ENCODE measurements at regions not wholly inside any gene's neighbourhood (a gene's known extent, or its start where the extent isn't known, plus 50 kb on each side); places are given as distances from the start of the nearest gene placed in this dataset.
"Not testable (repeated sequence)": the region's sequence is repeated elsewhere in the genome, so short reads cannot be mapped to it uniquely, and the experiment has no call there.

GRCh38 chr6:71007298-71007697 lies 50.4 kb upstream of the B3GAT2 start:
- DNase-seq (ENCODE audit: low spot score); in situ Hi-C loops (cut with HindIII; ENCODE audit: low sequenced_read_pairs): not testable (repeated sequence)

GRCh38 chr6:71011871-71012371 lies 55.1 kb upstream of the B3GAT2 start:
- DNase-seq (ENCODE audit: low spot score), result no peak
- in situ Hi-C loops (cut with HindIII; ENCODE audit: low sequenced_read_pairs), result no loop called here

GRCh38 chr6:71012866-71013469 lies 56.1 kb upstream of the B3GAT2 start:
- in situ Hi-C loops (cut with HindIII; ENCODE audit: low sequenced_read_pairs), result no loop called here
- peak; percentile 67 for DNase-seq (ENCODE audit: low spot score)

- in situ Hi-C loops (cut with HindIII; ENCODE audit: low sequenced_read_pairs), result no loop called here
- no peak for DNase-seq (ENCODE audit: low spot score)
Observed at GRCh38 chr6:71015392-71015791, 58.5 kb upstream of the B3GAT2 start.

GRCh38 chr6:71028236-71028876 lies 71.5 kb upstream of the B3GAT2 start:
- in situ Hi-C loops (cut with HindIII; ENCODE audit: low sequenced_read_pairs), result no loop called here

GRCh38 chr6:71028877-71029252 lies 72.0 kb upstream of the B3GAT2 start:
- no peak for DNase-seq (ENCODE audit: low spot score)
- in situ Hi-C loops (cut with HindIII; ENCODE audit: low sequenced_read_pairs), result no loop called here

More at GRCh38 chr6:71028236-71028876, 71.5 kb upstream of the B3GAT2 start:
- DNase-seq (ENCODE audit: low spot score), result peak; percentile 28

GRCh38 chr6:71029555-71029954 lies 72.7 kb upstream of the B3GAT2 start:
- in situ Hi-C loops (cut with HindIII; ENCODE audit: low sequenced_read_pairs), result no loop called here
- DNase-seq (ENCODE audit: low spot score), result no peak

- in situ Hi-C loops (cut with HindIII; ENCODE audit: low sequenced_read_pairs), result no loop called here
- no peak for DNase-seq (ENCODE audit: low spot score)
Observed at GRCh38 chr6:71031912-71032311, 75.1 kb upstream of the B3GAT2 start.

GRCh38 chr6:71033171-71033570 lies 76.3 kb upstream of the B3GAT2 start:
- no peak for DNase-seq (ENCODE audit: low spot score)
- in situ Hi-C loops (cut with HindIII; ENCODE audit: low sequenced_read_pairs), result no loop called here

GRCh38 chr6:71033890-71034289 lies 77.0 kb upstream of the B3GAT2 start:
- no peak for DNase-seq (ENCODE audit: low spot score)
- in situ Hi-C loops (cut with HindIII; ENCODE audit: low sequenced_read_pairs), result no loop called here

- no peak for DNase-seq (ENCODE audit: low spot score)
- in situ Hi-C loops (cut with HindIII; ENCODE audit: low sequenced_read_pairs), result no loop called here
Observed at GRCh38 chr6:71034563-71035345, 77.9 kb upstream of the B3GAT2 start.

- in situ Hi-C loops (cut with HindIII; ENCODE audit: low sequenced_read_pairs), result no loop called here
- no peak for DNase-seq (ENCODE audit: low spot score)
Observed at GRCh38 chr6:71035871-71036270, 79.0 kb upstream of the B3GAT2 start.

- in situ Hi-C loops (cut with HindIII; ENCODE audit: low sequenced_read_pairs), result no loop called here
- DNase-seq (ENCODE audit: low spot score), result no peak
Observed at GRCh38 chr6:71038711-71039344, 82.0 kb upstream of the B3GAT2 start.

GRCh38 chr6:71040043-71040442 lies 83.2 kb upstream of the B3GAT2 start:
- in situ Hi-C loops (cut with HindIII; ENCODE audit: low sequenced_read_pairs), result no loop called here

GRCh38 chr6:71040841-71041240 lies 84.0 kb upstream of the B3GAT2 start:
- in situ Hi-C loops (cut with HindIII; ENCODE audit: low sequenced_read_pairs), result no loop called here
- no peak for DNase-seq (ENCODE audit: low spot score)

More at GRCh38 chr6:71040043-71040442, 83.2 kb upstream of the B3GAT2 start:
- no peak for DNase-seq (ENCODE audit: low spot score)

GRCh38 chr6:71043902-71044301 lies 87.0 kb upstream of the B3GAT2 start:
- in situ Hi-C loops (cut with HindIII; ENCODE audit: low sequenced_read_pairs), result no loop called here
- no peak for DNase-seq (ENCODE audit: low spot score)

GRCh38 chr6:71044753-71045152 lies 87.9 kb upstream of the B3GAT2 start:
- in situ Hi-C loops (cut with HindIII; ENCODE audit: low sequenced_read_pairs), result no loop called here
- DNase-seq (ENCODE audit: low spot score), result no peak

GRCh38 chr6:71045296-71045695 lies 88.4 kb upstream of the B3GAT2 start:
- in situ Hi-C loops (cut with HindIII; ENCODE audit: low sequenced_read_pairs), result no loop called here
- DNase-seq (ENCODE audit: low spot score), result no peak

GRCh38 chr6:71047417-71047816 lies 90.6 kb upstream of the B3GAT2 start:
- in situ Hi-C loops (cut with HindIII; ENCODE audit: low sequenced_read_pairs), result no loop called here
- DNase-seq (ENCODE audit: low spot score), result peak; percentile 33
